Smooth muscle cell of the brain vasculature (primary cell): ENCODE measurements at regions not wholly inside any gene's neighbourhood (a gene's known extent, or its start where the extent isn't known, plus 50 kb on each side); places are given as distances from the start of the nearest gene placed in this dataset.

ENCODE experiments used
- DNase-seq: peaks from one replicate; pipeline ENCODE4 v3.0.0-alpha.2; 2012; ENCODE audit warnings: low read depth, low spot score

GRCh38 chr1:185581020-185581419 lies 153.2 kb upstream of the HMCN1 start:
- DNase-seq = no peak

- DNase-seq = no peak
Observed at GRCh38 chr1:185578293-185578692, 155.9 kb upstream of the HMCN1 start.

- DNase-seq = no peak
Observed at GRCh38 chr1:185574139-185574875, 159.9 kb upstream of the HMCN1 start.

GRCh38 chr1:185573677-185574076 lies 160.5 kb upstream of the HMCN1 start:
- DNase-seq = no peak

- no peak for DNase-seq
Observed at GRCh38 chr1:185573162-185573561, 161.0 kb upstream of the HMCN1 start.

GRCh38 chr1:185570962-185571361 lies 163.2 kb upstream of the HMCN1 start:
- no peak for DNase-seq

- DNase-seq = no peak
Observed at GRCh38 chr1:185568155-185569123, 165.8 kb upstream of the HMCN1 start.

- DNase-seq = no peak
Observed at GRCh38 chr1:185567440-185567839, 166.8 kb upstream of the HMCN1 start.

- peak; percentile 28 for DNase-seq
Observed at GRCh38 chr1:185566995-185567394, 167.2 kb upstream of the HMCN1 start.

GRCh38 chr1:185565302-185565701 lies 168.9 kb upstream of the HMCN1 start:
- DNase-seq = no peak

GRCh38 chr1:185564816-185565215 lies 169.4 kb upstream of the HMCN1 start:
- no peak for DNase-seq

GRCh38 chr1:185562461-185563359 lies 171.5 kb upstream of the HMCN1 start:
- DNase-seq = no peak

- no peak for DNase-seq
Observed at GRCh38 chr1:185561629-185562028, 172.6 kb upstream of the HMCN1 start.

- DNase-seq = no peak
Observed at GRCh38 chr1:185560760-185561159, 173.4 kb upstream of the HMCN1 start.

- DNase-seq = peak; percentile 7
Observed at GRCh38 chr1:185559684-185560331, 174.4 kb upstream of the HMCN1 start.

- DNase-seq = no peak
Observed at GRCh38 chr1:185559151-185559550, 175.0 kb upstream of the HMCN1 start.

- no peak for DNase-seq
Observed at GRCh38 chr1:185556561-185556960, 177.6 kb upstream of the HMCN1 start.

GRCh38 chr1:185555743-185556142 lies 178.4 kb upstream of the HMCN1 start:
- DNase-seq = no peak

GRCh38 chr1:185551008-185551407 lies 183.2 kb upstream of the HMCN1 start:
- no peak for DNase-seq

GRCh38 chr1:185549906-185550305 lies 184.3 kb upstream of the HMCN1 start:
- no peak for DNase-seq

GRCh38 chr1:185546029-185546428 lies 188.2 kb upstream of the HMCN1 start:
- DNase-seq = no peak
